ENCODE measurements at regions not wholly inside any gene's neighbourhood (a gene's known extent, or its start where the extent isn't known, plus 50 kb on each side); places are given as distances from the start of the nearest gene placed in this dataset.

DNA sequence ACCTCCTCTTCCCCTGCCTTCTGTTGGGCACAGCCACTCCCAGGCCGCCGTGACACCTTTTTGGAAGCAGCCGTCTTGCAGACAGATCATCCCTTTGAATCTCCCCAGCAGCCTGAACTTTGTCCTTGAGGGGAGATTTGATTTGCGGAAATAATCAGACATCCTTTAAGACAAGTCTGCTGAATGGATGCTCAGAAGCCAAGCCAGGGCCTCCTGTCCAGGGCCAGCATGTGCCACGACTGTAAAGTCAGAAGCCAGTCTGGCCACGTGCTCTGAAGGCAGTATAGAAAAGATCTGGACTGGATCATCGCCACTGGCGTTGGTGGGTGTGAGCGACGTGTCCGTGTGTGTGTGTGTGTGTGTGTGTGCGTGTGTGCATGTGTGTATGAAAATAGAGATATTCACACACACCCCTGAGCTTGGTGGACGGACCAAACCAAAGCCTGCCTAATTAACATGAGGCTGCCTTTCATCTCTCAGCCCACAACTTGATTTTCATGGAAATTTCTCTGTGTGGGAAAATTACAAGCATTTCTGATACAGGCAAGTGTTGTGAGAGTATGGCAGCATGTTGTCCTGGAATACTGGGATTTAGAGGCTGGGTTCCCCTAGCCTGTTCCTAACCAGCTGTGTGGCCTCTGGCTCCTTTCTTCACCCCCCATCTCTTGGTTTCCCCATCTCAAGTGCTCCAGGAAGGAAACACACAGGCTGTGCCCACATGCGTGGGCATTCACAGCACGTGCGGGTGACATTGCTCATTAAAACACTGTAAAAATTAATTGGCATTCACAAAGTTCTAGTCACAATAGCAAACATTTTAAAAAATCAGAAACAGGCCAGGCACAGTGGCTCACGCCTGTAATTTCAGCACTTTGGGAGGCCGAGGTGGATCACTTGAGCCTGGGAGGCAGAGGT, 61.8 kb upstream of the WNT7B start:
- H3K27me3 Mint-ChIP-seq (ENCODE audit: low read depth) = peaks cover 5% of the 10 kb centered on the region
- Histone ChIP-seq H3K18ac (ENCODE audit: insufficient read length, low read depth, low read length) (no peak overlapping the region), H3K9me3 (ENCODE audit: control insufficient read depth, low read depth, low read length) (no peaks in the 10 kb centered on the region), H4K5ac (ENCODE audit: insufficient read length, low read depth, low read length) (no peak overlapping the region), H2BK20ac (ENCODE audit: low read depth, low read length, poor library complexity, severe bottlenecking) (no peak overlapping the region), H3K4me1 (ENCODE audit: insufficient read depth, low read length) (no peaks in the 10 kb centered on the region), H3K27ac (ENCODE audit: insufficient read length, low read depth, low read length) (no peak overlapping the region), H3K27me3 (ENCODE audit: insufficient read depth, low read length) (no peaks in the 10 kb centered on the region), H3K4me2 (ENCODE audit: insufficient read depth, insufficient read length, low read length) (no peak overlapping the region), H3K9ac (ENCODE audit: extremely low read depth, insufficient read length, low read length) (no peak overlapping the region), H2BK12ac (ENCODE audit: insufficient read length, low read depth, low read length) (no peak overlapping the region), H3K4ac (ENCODE audit: low read depth, low read length) (no peak overlapping the region), H4K20me1 (ENCODE audit: control insufficient read depth, insufficient read depth, insufficient read length) (no peaks in the 10 kb centered on the region), H2BK120ac (ENCODE audit: low read depth, low read length, poor library complexity, severe bottlenecking) (no peak overlapping the region), H2BK15ac (ENCODE audit: low read depth, low read length) (no peak overlapping the region), H4K8ac (replicated peaks; ENCODE audit: insufficient read length, low read depth, low read length) (no peak overlapping the region), H2AK5ac (ENCODE audit: insufficient read length, low read length) (no peak overlapping the region), H3K79me1 (ENCODE audit: insufficient read depth, low read depth, low read length, poor library complexity, severe bottlenecking) (no peaks in the 10 kb centered on the region), H3K56ac (ENCODE audit: insufficient read length, low read depth, low read length) (no peak overlapping the region), H2AFZ (ENCODE audit: low read length) (no peak overlapping the region), H3K14ac (ENCODE audit: insufficient read depth, low read length) (no peak overlapping the region), H2BK5ac (ENCODE audit: insufficient read length, low read length) (no peak overlapping the region), H3K79me2 (ENCODE audit: insufficient read depth, low read length) (no peaks in the 10 kb centered on the region), H3K23ac (ENCODE audit: insufficient read length, low read depth, low read length) (no peak overlapping the region), H3T11ph (ENCODE audit: low read length) (no peak overlapping the region), H3K23me2 (ENCODE audit: insufficient read length, low read depth, low read length, poor library complexity, severe bottlenecking) (peaks cover 3% of the 10 kb centered on the region), H4K91ac (ENCODE audit: insufficient read length, low read depth, low read length) (no peak overlapping the region)
- no CpG with 5 or more reads among the region's 18 CpGs for WGBS (ENCODE audit: extremely low coverage, insufficient read length, low lambda C conversion rate)
- H3K9me3 Mint-ChIP-seq = no peaks in the 10 kb centered on the region
- no peak overlapping the region for H3K4me3 Mint-ChIP-seq
- no peak for DNase-seq
- H3K36me3 Mint-ChIP-seq (ENCODE audit: insufficient read depth in 1 of 3, low read depth in 3 of 3) = no peaks in the 10 kb centered on the region
- peaks cover 18 to 20% of the 10 kb centered on the region in 2 experiments for H3K4me1 Mint-ChIP-seq
- TF ChIP-seq, protein P1, sequence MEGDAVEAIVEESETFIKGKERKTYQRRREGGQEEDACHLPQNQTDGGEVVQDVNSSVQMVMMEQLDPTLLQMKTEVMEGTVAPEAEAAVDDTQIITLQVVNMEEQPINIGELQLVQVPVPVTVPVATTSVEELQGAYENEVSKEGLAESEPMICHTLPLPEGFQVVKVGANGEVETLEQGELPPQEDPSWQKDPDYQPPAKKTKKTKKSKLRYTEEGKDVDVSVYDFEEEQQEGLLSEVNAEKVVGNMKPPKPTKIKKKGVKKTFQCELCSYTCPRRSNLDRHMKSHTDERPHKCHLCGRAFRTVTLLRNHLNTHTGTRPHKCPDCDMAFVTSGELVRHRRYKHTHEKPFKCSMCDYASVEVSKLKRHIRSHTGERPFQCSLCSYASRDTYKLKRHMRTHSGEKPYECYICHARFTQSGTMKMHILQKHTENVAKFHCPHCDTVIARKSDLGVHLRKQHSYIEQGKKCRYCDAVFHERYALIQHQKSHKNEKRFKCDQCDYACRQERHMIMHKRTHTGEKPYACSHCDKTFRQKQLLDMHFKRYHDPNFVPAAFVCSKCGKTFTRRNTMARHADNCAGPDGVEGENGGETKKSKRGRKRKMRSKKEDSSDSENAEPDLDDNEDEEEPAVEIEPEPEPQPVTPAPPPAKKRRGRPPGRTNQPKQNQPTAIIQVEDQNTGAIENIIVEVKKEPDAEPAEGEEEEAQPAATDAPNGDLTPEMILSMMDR (conservative IDR thresholded peaks at IDR 0.05) = no peak
- H3K27ac Mint-ChIP-seq = no peak overlapping the region; a peak in 1 of 7 replicates
